ENCODE measurements at regions not wholly inside any gene's neighbourhood (a gene's known extent, or its start where the extent isn't known, plus 50 kb on each side); places are given as distances from the start of the nearest gene placed in this dataset.

- Mint-ChIP-seq H3K4me1 (ENCODE audit: low read depth in 2 of 2) (peaks cover 3 to 4% of the 10 kb centered on the region in 2 donors), H3K4me3 (no peak overlapping the region), H3K9me3 (no peaks in the 10 kb centered on the region), H3K27ac (no peak overlapping the region), H3K27me3 (peaks cover 9 to 53% of the 10 kb centered on the region in 2 donors), H3K36me3 (ENCODE audit: insufficient read depth) (no peaks in the 10 kb centered on the region)
- no peak for DNase-seq
- ATAC-seq (replicated peaks), result no peak
Observed at GRCh38 chr2:20539776-20540586, 93.1 kb downstream of the RHOB start.

GRCh38 chr2:20540587-20541293 lies 93.9 kb downstream of the RHOB start:
- no peak for ATAC-seq (replicated peaks)
- DNase-seq, result no peak
- H3K9me3 Mint-ChIP-seq, result no peaks in the 10 kb centered on the region
- no peak overlapping the region for H3K27ac Mint-ChIP-seq
- H3K27me3 Mint-ChIP-seq, result peaks cover 9 to 52% of the 10 kb centered on the region in 2 donors
- H3K4me3 Mint-ChIP-seq, result no peak overlapping the region
- no peaks in the 10 kb centered on the region for H3K36me3 Mint-ChIP-seq (ENCODE audit: insufficient read depth)
- H3K4me1 Mint-ChIP-seq (ENCODE audit: low read depth in 2 of 2), result peaks cover 3 to 4% of the 10 kb centered on the region in 2 donors

DNA sequence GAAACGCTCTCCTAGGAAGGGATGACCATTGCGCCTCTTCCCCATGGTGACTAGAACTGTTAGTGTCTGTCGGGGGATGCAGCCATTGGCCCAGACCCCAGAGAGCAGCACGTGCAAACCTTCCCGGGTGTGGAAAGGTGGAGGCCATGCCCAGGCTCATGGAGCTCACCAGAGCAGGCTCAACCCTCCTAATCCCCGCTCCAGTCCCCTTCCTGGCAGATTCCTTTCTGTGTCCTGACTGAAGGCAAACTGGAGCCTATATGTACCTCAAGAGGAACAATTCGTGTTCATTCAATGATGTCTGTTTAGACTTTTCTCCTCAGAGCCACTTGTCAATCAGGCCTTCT lies 94.4 kb downstream of the RHOB start:
- peaks cover 3 to 4% of the 10 kb centered on the region in 2 donors for H3K4me1 Mint-ChIP-seq (ENCODE audit: low read depth in 2 of 2)
- no peaks in the 10 kb centered on the region for H3K9me3 Mint-ChIP-seq
- H3K36me3 Mint-ChIP-seq (ENCODE audit: insufficient read depth), result no peaks in the 10 kb centered on the region
- no peak for DNase-seq
- no peak for ATAC-seq (replicated peaks)
- H3K27me3 Mint-ChIP-seq, result peaks cover 10 to 52% of the 10 kb centered on the region in 2 donors
- no peak overlapping the region for H3K4me3 Mint-ChIP-seq
- no peak overlapping the region for H3K27ac Mint-ChIP-seq

DNA sequence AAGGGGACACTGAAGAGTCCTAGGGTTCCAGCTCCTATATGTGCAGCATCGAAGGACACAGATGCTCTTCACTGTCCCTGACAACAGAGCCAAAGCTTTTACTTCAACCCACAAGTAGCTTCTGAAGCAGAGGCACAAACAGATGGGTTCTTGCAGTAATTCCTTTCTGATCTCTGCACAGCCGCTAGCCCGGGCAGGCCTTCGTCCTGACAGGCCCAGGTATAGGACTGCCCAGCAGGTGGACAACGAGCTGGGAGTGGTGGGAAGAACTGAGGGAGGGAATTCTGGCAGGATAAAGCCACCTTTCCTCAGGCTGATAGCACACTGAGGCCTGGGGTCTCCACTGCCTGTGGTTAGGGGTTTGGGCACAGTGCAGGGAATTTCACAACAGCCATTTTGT lies 94.8 kb downstream of the RHOB start:
- peaks cover 3 to 4% of the 10 kb centered on the region in 2 donors for H3K4me1 Mint-ChIP-seq (ENCODE audit: low read depth in 2 of 2)

DNA sequence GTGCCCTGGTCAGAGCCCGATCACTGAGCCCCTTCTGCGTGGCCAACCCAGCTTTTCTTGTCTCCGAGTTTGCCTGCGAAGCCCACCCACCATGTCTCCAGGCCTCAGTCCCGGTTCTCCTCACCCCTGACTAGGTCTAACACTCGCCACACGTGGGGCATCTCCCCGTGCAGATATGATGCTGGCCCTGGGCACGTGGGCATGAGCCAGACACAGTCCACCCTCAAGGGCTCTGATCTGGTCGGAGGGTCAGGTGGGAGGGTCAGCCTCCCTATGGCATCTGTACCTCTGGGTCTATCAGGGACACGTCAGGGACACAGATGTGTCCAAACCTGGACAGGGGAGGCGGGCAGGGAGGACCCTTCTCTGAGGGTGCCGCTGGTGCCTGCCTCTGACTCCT lies 95.4 kb downstream of the RHOB start:
- Mint-ChIP-seq H3K27me3 (peaks cover 15 to 52% of the 10 kb centered on the region in 2 donors), H3K4me3 (no peak overlapping the region), H3K36me3 (ENCODE audit: insufficient read depth) (no peaks in the 10 kb centered on the region), H3K27ac (no peak overlapping the region), H3K4me1 (ENCODE audit: low read depth in 2 of 2) (peaks cover 3 to 4% of the 10 kb centered on the region in 2 donors), H3K9me3 (no peaks in the 10 kb centered on the region)
- no peak for ATAC-seq (replicated peaks)
- DNase-seq, result no peak

More for the DNA sequence above, 94.8 kb downstream of the RHOB start:
- ATAC-seq (replicated peaks) (no peak), DNase-seq (no peak)
- no peak overlapping the region for H3K27ac Mint-ChIP-seq
- H3K36me3 Mint-ChIP-seq (ENCODE audit: insufficient read depth), result no peaks in the 10 kb centered on the region
- H3K27me3 Mint-ChIP-seq, result peaks cover 14 to 52% of the 10 kb centered on the region in 2 donors
- no peaks in the 10 kb centered on the region for H3K9me3 Mint-ChIP-seq
- no peak overlapping the region for H3K4me3 Mint-ChIP-seq

- no peak for DNase-seq
Observed at GRCh38 chr2:20542746-20543468, 96.0 kb downstream of the RHOB start.

DNA sequence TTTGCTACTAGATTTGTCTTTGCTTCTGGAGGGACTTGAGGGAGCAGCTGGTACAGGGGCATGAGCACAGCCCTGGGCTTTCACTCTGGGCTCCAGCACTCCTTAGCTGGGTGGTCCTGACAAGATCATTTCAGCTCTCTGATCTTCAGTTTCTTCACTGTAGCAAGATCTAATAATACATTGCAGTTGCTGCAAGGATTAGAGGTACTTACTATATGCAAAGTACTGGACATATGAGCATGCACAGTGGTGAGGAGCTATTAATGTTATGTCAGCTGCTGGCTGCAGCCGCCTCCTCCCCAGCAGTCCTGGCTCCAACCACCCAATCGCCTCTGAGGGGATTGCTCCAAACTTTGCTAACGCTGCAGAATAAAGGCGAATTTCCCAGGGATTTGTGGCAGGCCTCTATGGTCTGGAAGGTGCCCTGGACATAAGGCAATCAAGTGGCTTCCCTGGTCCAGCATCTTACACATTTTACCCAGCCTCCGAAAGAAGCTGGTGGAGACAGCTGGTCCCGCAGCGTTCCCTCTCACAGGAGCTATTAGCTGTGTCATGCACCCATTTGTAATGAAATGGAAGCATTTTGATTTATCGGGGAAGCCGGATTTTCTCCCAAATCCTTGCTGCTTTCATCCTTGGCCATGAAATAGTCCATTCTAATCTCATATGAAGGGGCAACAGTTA lies 96.7 kb downstream of the RHOB start:
- ATAC-seq (replicated peaks), result no peak
- no peak for DNase-seq
- peaks cover 15 to 41% of the 10 kb centered on the region in 2 donors for H3K27me3 Mint-ChIP-seq
- no peaks in the 10 kb centered on the region for H3K9me3 Mint-ChIP-seq
- no peak overlapping the region for H3K4me3 Mint-ChIP-seq
- no peak overlapping the region for H3K27ac Mint-ChIP-seq
- H3K36me3 Mint-ChIP-seq (ENCODE audit: insufficient read depth), result no peaks in the 10 kb centered on the region
- peaks cover 3 to 4% of the 10 kb centered on the region in 2 donors for H3K4me1 Mint-ChIP-seq (ENCODE audit: low read depth in 2 of 2)

More at GRCh38 chr2:20542746-20543468, 96.0 kb downstream of the RHOB start:
- Mint-ChIP-seq H3K4me3 (no peak overlapping the region), H3K27me3 (peaks cover 15 to 48% of the 10 kb centered on the region in 2 donors), H3K27ac (no peak overlapping the region), H3K36me3 (ENCODE audit: insufficient read depth) (no peaks in the 10 kb centered on the region), H3K9me3 (no peaks in the 10 kb centered on the region), H3K4me1 (ENCODE audit: low read depth in 2 of 2) (peaks cover 3 to 4% of the 10 kb centered on the region in 2 donors)
- ATAC-seq (replicated peaks), result no peak

DNA sequence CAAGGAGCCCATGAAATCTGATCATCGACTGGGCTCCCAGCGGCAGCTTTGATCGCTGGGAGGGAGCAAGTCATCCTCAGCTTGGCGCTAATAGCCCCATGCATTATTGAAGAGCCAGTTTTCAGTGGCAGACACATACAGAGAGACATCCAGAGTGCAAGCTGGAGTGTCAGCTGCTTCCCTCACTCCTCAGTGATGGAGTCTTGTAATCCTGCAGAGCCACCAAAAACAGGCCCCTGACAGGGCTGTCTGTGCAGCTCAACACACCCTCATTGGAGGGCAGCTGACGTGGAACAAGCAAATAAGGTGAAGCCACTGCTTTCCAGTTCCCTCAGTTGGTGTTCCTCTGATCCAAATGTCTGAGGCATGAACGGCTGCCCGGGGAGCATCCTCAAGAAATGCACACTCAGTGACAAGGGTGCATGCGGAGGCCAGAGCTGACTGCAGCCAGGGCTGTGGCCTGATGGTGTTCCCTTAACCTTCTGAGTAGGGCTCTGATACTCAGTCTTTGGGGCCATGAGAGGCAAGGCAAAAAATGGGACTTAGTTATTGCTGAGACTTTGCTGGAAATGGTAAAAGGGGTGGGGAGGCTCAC lies 97.4 kb downstream of the RHOB start:
- H3K27ac Mint-ChIP-seq, result no peak overlapping the region
- H3K4me1 Mint-ChIP-seq (ENCODE audit: low read depth in 2 of 2), result peaks cover under 1% of the 10 kb centered on the region in 2 donors
- DNase-seq (no peak), ATAC-seq (replicated peaks) (no peak)
- H3K9me3 Mint-ChIP-seq, result no peaks in the 10 kb centered on the region
- no peaks in the 10 kb centered on the region for H3K36me3 Mint-ChIP-seq (ENCODE audit: insufficient read depth)
- H3K27me3 Mint-ChIP-seq, result peaks cover 15 to 35% of the 10 kb centered on the region in 2 donors
- no peak overlapping the region for H3K4me3 Mint-ChIP-seq

DNA sequence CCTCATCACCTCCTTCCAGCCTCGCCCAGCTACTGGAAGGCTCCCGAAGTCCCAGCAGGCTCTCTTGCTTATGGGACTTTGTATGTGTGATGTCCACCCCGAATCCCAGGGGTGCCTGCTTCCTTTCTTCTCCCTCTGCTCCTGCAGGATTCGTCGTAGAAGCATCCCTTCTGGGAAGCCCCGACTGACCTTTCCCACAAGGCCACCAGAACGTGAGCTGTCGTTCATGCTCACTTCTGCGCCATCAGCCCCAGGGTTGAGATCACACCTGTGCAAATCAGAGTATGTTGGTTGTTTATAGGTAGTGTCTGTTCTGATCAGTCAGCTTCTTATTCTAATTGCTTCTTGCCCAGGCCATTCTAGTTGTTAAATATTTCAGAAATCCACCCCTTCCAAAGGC lies 101.8 kb downstream of the HS1BP3 start:
- H3K9me3 Mint-ChIP-seq, result no peaks in the 10 kb centered on the region
- DNase-seq (no peak), ATAC-seq (replicated peaks) (no peak)
- H3K27ac Mint-ChIP-seq, result no peak overlapping the region
- H3K4me1 Mint-ChIP-seq (ENCODE audit: low read depth in 2 of 2), result no peaks in the 10 kb centered on the region
- no peaks in the 10 kb centered on the region for H3K36me3 Mint-ChIP-seq (ENCODE audit: insufficient read depth)
- H3K27me3 Mint-ChIP-seq, result peaks cover 0 to 6% of the 10 kb centered on the region in 2 donors
- no peak overlapping the region for H3K4me3 Mint-ChIP-seq

DNA sequence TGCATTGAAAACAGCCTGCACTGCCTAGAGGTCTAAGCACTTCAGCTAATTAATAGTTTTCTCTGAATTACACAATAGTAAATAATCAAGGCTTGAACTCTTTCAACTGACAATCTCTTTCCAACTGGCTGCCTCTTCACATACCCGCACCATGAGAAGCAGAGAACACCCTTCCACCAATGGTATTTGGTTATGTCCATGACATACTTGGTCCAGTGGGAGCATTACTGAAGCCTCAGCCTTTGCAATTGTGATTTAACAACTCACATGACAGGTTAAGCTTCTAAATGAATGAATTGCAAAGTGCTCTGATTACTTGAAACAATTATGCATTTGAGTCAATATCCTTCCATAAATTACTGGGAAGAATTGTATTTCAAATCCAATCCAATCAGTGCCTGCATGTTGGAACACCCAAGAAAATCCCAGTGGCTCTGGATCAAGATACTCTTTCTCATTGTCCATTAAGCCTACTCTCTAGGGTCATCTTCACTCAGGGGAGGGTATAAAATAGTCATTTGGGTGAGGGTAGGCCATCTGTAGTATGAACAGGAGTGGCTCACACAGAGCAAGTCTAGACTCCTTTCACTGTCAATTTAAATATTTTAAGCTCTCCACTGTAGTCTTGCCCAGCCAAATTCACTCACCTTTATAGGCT lies 101.1 kb downstream of the HS1BP3 start:
- ATAC-seq (replicated peaks) (no peak), DNase-seq (no peak)
- Mint-ChIP-seq H3K4me3 (no peak overlapping the region), H3K4me1 (ENCODE audit: low read depth in 2 of 2) (no peaks in the 10 kb centered on the region), H3K9me3 (no peaks in the 10 kb centered on the region), H3K27me3 (peaks cover 0 to 6% of the 10 kb centered on the region in 2 donors), H3K27ac (no peak overlapping the region), H3K36me3 (ENCODE audit: insufficient read depth) (no peaks in the 10 kb centered on the region)

DNA sequence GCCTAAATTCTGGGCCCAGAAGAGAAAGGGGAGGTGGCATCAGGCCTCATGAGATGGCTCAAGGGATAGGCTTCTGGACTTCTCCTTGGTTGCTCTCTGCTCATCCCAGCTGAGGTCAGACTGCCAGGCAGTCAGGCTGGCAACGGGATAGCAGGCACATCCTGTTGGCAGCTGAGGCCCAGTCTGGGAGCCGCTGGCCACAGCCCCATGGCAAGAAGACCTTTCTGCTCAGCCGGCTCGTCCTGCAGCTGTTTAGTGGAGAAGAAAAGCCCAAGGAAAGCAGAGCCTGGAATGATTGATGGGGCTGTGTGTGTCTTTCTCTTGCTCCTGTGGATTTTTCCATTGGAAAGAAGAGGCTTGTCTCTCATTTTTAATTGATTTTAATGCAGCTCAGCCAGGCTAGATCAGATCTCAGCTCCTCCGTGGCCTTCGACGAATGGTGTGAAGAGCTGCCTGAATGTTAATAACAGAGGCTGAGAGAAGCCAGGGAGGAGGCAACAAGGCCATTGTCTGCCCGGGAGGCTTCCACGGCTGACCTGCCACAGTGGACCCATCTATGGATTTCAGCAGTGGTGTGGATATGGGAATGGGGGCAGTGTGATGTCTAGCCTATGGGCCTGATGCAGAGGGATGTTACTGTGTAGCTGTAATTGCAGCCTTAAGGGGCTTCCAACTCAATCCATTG lies 99.5 kb downstream of the HS1BP3 start:
- H3K27ac Mint-ChIP-seq, result no peak overlapping the region

DNA sequence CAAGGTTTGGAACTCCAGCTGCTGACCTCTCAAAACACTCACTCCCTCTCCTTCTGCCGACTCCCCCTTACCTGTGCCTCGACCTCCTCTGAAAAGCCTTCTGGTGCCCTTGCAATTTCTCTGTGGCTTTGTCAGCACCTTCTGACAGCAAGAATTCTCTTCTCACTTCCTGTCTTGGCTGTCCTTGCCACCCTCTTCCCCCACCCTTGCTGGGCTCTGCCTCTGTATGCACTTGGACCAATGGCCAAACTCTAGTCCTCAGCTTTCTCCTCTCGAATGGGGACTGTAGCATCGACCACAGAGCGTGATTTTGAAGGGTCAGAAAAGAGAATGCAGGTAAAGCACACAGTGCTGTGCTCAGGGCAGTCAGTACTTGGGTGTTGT lies 99.0 kb downstream of the HS1BP3 start:
- Mint-ChIP-seq H3K4me1 (ENCODE audit: low read depth in 2 of 2) (no peaks in the 10 kb centered on the region), H3K4me3 (no peak overlapping the region), H3K9me3 (no peaks in the 10 kb centered on the region), H3K27me3 (peaks cover 0 to 3% of the 10 kb centered on the region in 2 donors), H3K27ac (no peak overlapping the region), H3K36me3 (ENCODE audit: insufficient read depth) (no peaks in the 10 kb centered on the region)
- ATAC-seq (replicated peaks) (no peak), DNase-seq (no peak)

More for the DNA sequence above, 99.5 kb downstream of the HS1BP3 start:
- Mint-ChIP-seq H3K9me3 (no peaks in the 10 kb centered on the region), H3K36me3 (ENCODE audit: insufficient read depth) (no peaks in the 10 kb centered on the region), H3K27me3 (peaks cover 0 to 4% of the 10 kb centered on the region in 2 donors), H3K4me1 (ENCODE audit: low read depth in 2 of 2) (no peaks in the 10 kb centered on the region), H3K4me3 (no peak overlapping the region)
- ATAC-seq (replicated peaks), result no peak
- no peak for DNase-seq
